ENCODE measurements at regions not wholly inside any gene's neighbourhood (a gene's known extent, or its start where the extent isn't known, plus 50 kb on each side); places are given as distances from the start of the nearest gene placed in this dataset.

DNA sequence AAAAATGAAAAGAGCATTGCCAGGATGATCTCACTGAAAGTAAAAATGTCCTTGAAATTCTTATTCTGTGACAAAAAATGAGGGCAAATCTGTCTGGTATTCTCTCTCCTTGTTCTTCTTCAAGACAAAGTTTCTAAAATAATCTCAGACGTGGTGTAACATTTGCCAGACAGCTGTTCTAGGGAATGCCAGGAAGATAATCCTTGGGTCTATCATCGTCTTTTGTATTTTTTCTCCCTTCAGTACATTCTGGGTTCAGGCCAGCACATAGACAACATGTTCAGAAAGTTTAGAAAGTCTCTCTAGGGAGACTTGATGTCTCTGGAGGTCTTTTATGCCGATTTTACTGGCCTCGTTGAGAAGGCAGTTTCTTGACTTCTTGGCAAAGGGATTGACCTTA is 121.2 kb upstream of the HES1 start:
- TF ChIP-seq POLR2AphosphoS5 (IDR thresholded peaks at IDR 0.05; ENCODE audit: low read depth, low read length), result no peak
- TF ChIP-seq POLR2A (IDR thresholded peaks at IDR 0.05; ENCODE audit: low read depth, low read length), result no peak

Data from GM12892 (cell line).